ENCODE measurements at regions not wholly inside any gene's neighbourhood (a gene's known extent, or its start where the extent isn't known, plus 50 kb on each side); places are given as distances from the start of the nearest gene placed in this dataset.
"Not testable (repeated sequence)": the region's sequence is repeated elsewhere in the genome, so short reads cannot be mapped to it uniquely, and the experiment has no call there.

DNA sequence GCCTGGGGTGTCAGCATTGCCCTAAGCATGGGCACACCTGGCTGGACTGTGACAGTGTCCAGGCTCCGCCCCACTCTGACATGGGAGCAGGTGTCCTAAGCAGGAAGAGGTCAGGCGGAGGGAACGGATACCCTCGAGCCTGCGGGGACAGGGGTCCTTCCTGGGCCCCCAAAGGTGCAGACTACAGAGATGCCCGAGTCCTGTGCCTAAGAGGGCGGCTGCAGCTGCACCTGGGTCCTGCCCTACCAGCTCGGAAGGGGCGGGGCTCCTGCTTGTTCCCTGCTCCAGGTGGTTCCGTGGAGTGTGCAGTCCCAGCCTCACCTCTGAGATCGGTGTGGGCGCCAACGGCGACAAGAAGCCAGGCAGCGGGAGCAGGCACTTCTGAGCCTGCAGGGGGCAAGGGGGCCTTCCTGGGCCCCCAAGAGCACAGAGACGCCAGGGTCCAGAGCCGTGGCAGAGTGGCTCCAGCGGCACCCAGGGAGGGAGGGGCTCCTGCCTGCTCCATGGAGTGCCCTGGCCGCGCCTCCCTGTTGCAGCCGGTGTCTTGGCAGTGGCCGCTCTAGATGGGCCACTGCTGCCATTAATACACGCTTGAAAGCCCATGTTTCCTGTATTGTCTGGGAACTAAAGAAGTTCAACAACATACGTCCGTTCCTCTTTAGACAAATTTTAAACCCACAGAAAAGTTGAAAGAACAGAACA, 64.5 kb upstream of the CACNA2D1 start:
- Histone ChIP-seq H3K27me3 (replicated peaks; ENCODE audit: control insufficient read depth, insufficient read depth, low read length, poor library complexity, severe bottlenecking) (no peaks in the 10 kb centered on the region), H3K36me3 (ENCODE audit: control insufficient read depth, insufficient read depth, low read length) (no peaks in the 10 kb centered on the region), H3K4me3 (ENCODE audit: insufficient read depth, low read depth, low read length, poor library complexity, severe bottlenecking) (no peak overlapping the region), H3K27ac (ENCODE audit: insufficient read depth, low read length, poor library complexity, severe bottlenecking) (no peak overlapping the region), H3K9me3 (ENCODE audit: control insufficient read depth, low read length) (no peaks in the 10 kb centered on the region), H3K4me1 (ENCODE audit: control insufficient read depth, insufficient read depth, low read length, poor library complexity, severe bottlenecking) (no peaks in the 10 kb centered on the region)
- no peak for DNase-seq

- Histone ChIP-seq H3K4me3 (ENCODE audit: insufficient read depth, low read depth, low read length, poor library complexity, severe bottlenecking) (no peak overlapping the region), H3K27ac (ENCODE audit: insufficient read depth, low read length, poor library complexity, severe bottlenecking) (no peak overlapping the region), H3K9me3 (ENCODE audit: control insufficient read depth, low read length) (no peaks in the 10 kb centered on the region), H3K36me3 (ENCODE audit: control insufficient read depth, insufficient read depth, low read length) (no peaks in the 10 kb centered on the region), H3K4me1 (ENCODE audit: control insufficient read depth, insufficient read depth, low read length, poor library complexity, severe bottlenecking) (no peaks in the 10 kb centered on the region), H3K27me3 (replicated peaks; ENCODE audit: control insufficient read depth, insufficient read depth, low read length, poor library complexity, severe bottlenecking) (no peaks in the 10 kb centered on the region)
- DNase-seq = no peak
These were observed 63.9 kb upstream of the CACNA2D1 start for GRCh38 chr7:82507365-82507975.

DNA sequence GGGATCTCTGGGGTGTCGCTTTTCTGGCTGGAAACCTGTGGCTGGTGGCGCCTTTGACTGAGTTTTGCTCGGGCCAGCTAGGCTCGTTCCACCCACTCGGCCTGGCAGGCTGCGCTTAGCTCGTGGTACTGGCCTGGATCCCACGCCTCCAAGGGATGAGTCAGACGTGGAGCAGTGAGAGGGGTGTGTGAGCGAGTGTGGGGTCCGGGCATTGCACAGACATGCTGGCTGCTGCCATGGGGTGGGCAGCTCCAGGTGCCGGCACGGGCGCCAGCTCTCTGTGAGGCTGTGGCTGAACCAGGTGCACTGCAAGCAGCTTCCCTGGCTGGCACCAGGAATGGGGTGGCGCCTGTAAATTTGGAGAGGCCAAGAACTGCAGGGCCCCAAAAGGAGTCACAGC, 63.1 kb upstream of the CACNA2D1 start:
- no peak for DNase-seq
- H3K27me3 ChIP-seq (replicated peaks; ENCODE audit: control insufficient read depth, insufficient read depth, low read length, poor library complexity, severe bottlenecking) = no peaks in the 10 kb centered on the region
- no peaks in the 10 kb centered on the region for H3K4me1 ChIP-seq (ENCODE audit: control insufficient read depth, insufficient read depth, low read length, poor library complexity, severe bottlenecking)
- H3K27ac ChIP-seq (ENCODE audit: insufficient read depth, low read length, poor library complexity, severe bottlenecking) = no peak overlapping the region
- no peaks in the 10 kb centered on the region for H3K9me3 ChIP-seq (ENCODE audit: control insufficient read depth, low read length)
- H3K4me3 ChIP-seq (ENCODE audit: insufficient read depth, low read depth, low read length, poor library complexity, severe bottlenecking) = no peak overlapping the region
- H3K36me3 ChIP-seq (ENCODE audit: control insufficient read depth, insufficient read depth, low read length) = no peaks in the 10 kb centered on the region

GRCh38 chr7:82506208-82506607, 62.6 kb upstream of the CACNA2D1 start:
- H3K4me3 ChIP-seq (ENCODE audit: insufficient read depth, low read depth, low read length, poor library complexity, severe bottlenecking) = no peak overlapping the region
- no peaks in the 10 kb centered on the region for H3K36me3 ChIP-seq (ENCODE audit: control insufficient read depth, insufficient read depth, low read length)
- H3K27ac ChIP-seq (ENCODE audit: insufficient read depth, low read length, poor library complexity, severe bottlenecking) = no peak overlapping the region
- H3K27me3 ChIP-seq (replicated peaks; ENCODE audit: control insufficient read depth, insufficient read depth, low read length, poor library complexity, severe bottlenecking) = no peaks in the 10 kb centered on the region
- no peaks in the 10 kb centered on the region for H3K9me3 ChIP-seq (ENCODE audit: control insufficient read depth, low read length)
- no peaks in the 10 kb centered on the region for H3K4me1 ChIP-seq (ENCODE audit: control insufficient read depth, insufficient read depth, low read length, poor library complexity, severe bottlenecking)
- DNase-seq = no peak

GRCh38 chr7:82501346-82501745, 57.8 kb upstream of the CACNA2D1 start:
- Histone ChIP-seq H3K4me3 (ENCODE audit: insufficient read depth, low read depth, low read length, poor library complexity, severe bottlenecking) (no peak overlapping the region), H3K4me1 (ENCODE audit: control insufficient read depth, insufficient read depth, low read length, poor library complexity, severe bottlenecking) (no peaks in the 10 kb centered on the region), H3K27ac (ENCODE audit: insufficient read depth, low read length, poor library complexity, severe bottlenecking) (no peak overlapping the region), H3K36me3 (ENCODE audit: control insufficient read depth, insufficient read depth, low read length) (no peaks in the 10 kb centered on the region), H3K9me3 (ENCODE audit: control insufficient read depth, low read length) (no peaks in the 10 kb centered on the region), H3K27me3 (replicated peaks; ENCODE audit: control insufficient read depth, insufficient read depth, low read length, poor library complexity, severe bottlenecking) (no peaks in the 10 kb centered on the region)
- DNase-seq = no peak

- H3K36me3 ChIP-seq (ENCODE audit: control insufficient read depth, insufficient read depth, low read length); H3K9me3 ChIP-seq (ENCODE audit: control insufficient read depth, low read length); H3K4me3 ChIP-seq (ENCODE audit: insufficient read depth, low read depth, low read length, poor library complexity, severe bottlenecking); DNase-seq; H3K27me3 ChIP-seq (replicated peaks; ENCODE audit: control insufficient read depth, insufficient read depth, low read length, poor library complexity, severe bottlenecking); H3K4me1 ChIP-seq (ENCODE audit: control insufficient read depth, insufficient read depth, low read length, poor library complexity, severe bottlenecking); H3K27ac ChIP-seq (ENCODE audit: insufficient read depth, low read length, poor library complexity, severe bottlenecking): not testable (repeated sequence)
These were observed 56.0 kb upstream of the CACNA2D1 start for GRCh38 chr7:82499546-82499945.

- H3K27ac ChIP-seq (ENCODE audit: insufficient read depth, low read length, poor library complexity, severe bottlenecking) = no peak overlapping the region
- no peak overlapping the region for H3K4me3 ChIP-seq (ENCODE audit: insufficient read depth, low read depth, low read length, poor library complexity, severe bottlenecking)
- H3K27me3 ChIP-seq (replicated peaks; ENCODE audit: control insufficient read depth, insufficient read depth, low read length, poor library complexity, severe bottlenecking) = no peaks in the 10 kb centered on the region
- no peaks in the 10 kb centered on the region for H3K36me3 ChIP-seq (ENCODE audit: control insufficient read depth, insufficient read depth, low read length)
- DNase-seq = no peak
- no peaks in the 10 kb centered on the region for H3K9me3 ChIP-seq (ENCODE audit: control insufficient read depth, low read length)
- H3K4me1 ChIP-seq (ENCODE audit: control insufficient read depth, insufficient read depth, low read length, poor library complexity, severe bottlenecking) = no peaks in the 10 kb centered on the region
These were observed 50.8 kb upstream of the CACNA2D1 start for GRCh38 chr7:82494420-82494819.
